Esophagus muscularis mucosa (tissue), 4 donors: ENCODE measurements at regions not wholly inside any gene's neighbourhood (a gene's known extent, or its start where the extent isn't known, plus 50 kb on each side); places are given as distances from the start of the nearest gene placed in this dataset.

Experiments used
- DNase-seq: peaks from one replicate; pipeline ENCODE4 v3.0.0-alpha.2; 2017; ENCODE audit errors: extremely low spot score
- H3K27ac ChIP-seq, 4 donors: fragments of 200-600 bp; sonication (generic); replicated peaks in 1 of 4; 1 replicate in 3 of 4; 2 replicates in 1 of 4; pipeline ENCODE4 v1.5.1; 2016 to 2019; ENCODE audit warnings: mild to moderate bottlenecking in 1 of 4
- H3K27me3 ChIP-seq, 4 donors: fragments of 200-600 bp; sonication (generic); one replicate each; pipeline versions ENCODE4 v1.5.1 to v1.6.0; 2016 to 2019
- H3K36me3 ChIP-seq, 4 donors: fragments of 200-600 bp; sonication (generic); one replicate each; pipeline ENCODE4 v1.5.1; 2016 to 2019
- H3K4me1 ChIP-seq, 4 donors: fragments of 200-600 bp; sonication (generic); one replicate each; pipeline ENCODE4 v1.5.1; 2016 to 2019
- H3K4me3 ChIP-seq, 4 donors: fragments of 200-600 bp; sonication (generic); 1 replicate in 2 of 4; 2 replicates in 2 of 4; pipeline ENCODE4 v1.5.1; 2016 to 2019; ENCODE audit warnings: mild to moderate bottlenecking in 4 of 4, moderate library complexity in 1 of 4
- H3K9me3 ChIP-seq, 4 donors: fragments of 200-600 bp; sonication (generic); 1 replicate in 3 of 4; 2 replicates in 1 of 4; pipeline ENCODE4 v1.5.1; 2016 to 2019
- EP300 ChIP-seq: sonication (generic); formaldehyde crosslinking; IDR thresholded peaks from one replicate; pipeline ENCODE4 v1.6.1; 2017; ENCODE audit warnings: antibody characterized with exemption
- POLR2A ChIP-seq: fragments of 450-650 bp; IDR thresholded peaks from one replicate; pipeline ENCODE4 v1.6.1; 2017; ENCODE audit warnings: antibody characterized with exemption, moderate library complexity, mild to moderate bottlenecking, low read depth
- POLR2AphosphoS5 ChIP-seq, 2 donors: sonication (generic); formaldehyde crosslinking; IDR thresholded peaks; one replicate each; pipeline ENCODE4 v1.6.1; 2017; ENCODE audit warnings: antibody characterized with exemption in 2 of 2
- WGBS: methylation state at CpG from one replicate; pipeline ENCODE4 v1.1.5; 2018; 5-methylcytosine and 5-hydroxymethylcytosine counted together
- intact Hi-C: fragments of 100-400 bp; cut with DNase I; formaldehyde crosslinking; loops from one replicate; pipeline ENCODE4 v1.15.1; 2023
- TF ChIP-seq, protein P1 (sequence below), 3 experiments: fragments of 200-600 bp in 2 of 3; fragments of 450-650 bp in 1 of 3; sonication (generic) in 2 of 3; IDR thresholded peaks; one replicate each; pipeline ENCODE4 v1.5.1; 2017 to 2019; ENCODE audit warnings: antibody characterized with exemption in 3 of 3, mild to moderate bottlenecking in 2 of 3, moderate library complexity in 1 of 3

- no peaks in the 10 kb centered on the region for H3K27me3 ChIP-seq
- no peak for DNase-seq
- no peaks in the 10 kb centered on the region for H3K36me3 ChIP-seq
- WGBS: 87% methylated on average over 3 of the region's 3 CpGs
- no peak for TF ChIP-seq EP300
- TF ChIP-seq POLR2A: no peak
- TF ChIP-seq, protein P1, sequence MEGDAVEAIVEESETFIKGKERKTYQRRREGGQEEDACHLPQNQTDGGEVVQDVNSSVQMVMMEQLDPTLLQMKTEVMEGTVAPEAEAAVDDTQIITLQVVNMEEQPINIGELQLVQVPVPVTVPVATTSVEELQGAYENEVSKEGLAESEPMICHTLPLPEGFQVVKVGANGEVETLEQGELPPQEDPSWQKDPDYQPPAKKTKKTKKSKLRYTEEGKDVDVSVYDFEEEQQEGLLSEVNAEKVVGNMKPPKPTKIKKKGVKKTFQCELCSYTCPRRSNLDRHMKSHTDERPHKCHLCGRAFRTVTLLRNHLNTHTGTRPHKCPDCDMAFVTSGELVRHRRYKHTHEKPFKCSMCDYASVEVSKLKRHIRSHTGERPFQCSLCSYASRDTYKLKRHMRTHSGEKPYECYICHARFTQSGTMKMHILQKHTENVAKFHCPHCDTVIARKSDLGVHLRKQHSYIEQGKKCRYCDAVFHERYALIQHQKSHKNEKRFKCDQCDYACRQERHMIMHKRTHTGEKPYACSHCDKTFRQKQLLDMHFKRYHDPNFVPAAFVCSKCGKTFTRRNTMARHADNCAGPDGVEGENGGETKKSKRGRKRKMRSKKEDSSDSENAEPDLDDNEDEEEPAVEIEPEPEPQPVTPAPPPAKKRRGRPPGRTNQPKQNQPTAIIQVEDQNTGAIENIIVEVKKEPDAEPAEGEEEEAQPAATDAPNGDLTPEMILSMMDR (IDR thresholded peaks at IDR 0.05): no peak
- no peak for TF ChIP-seq POLR2AphosphoS5 (IDR thresholded peaks at IDR 0.05)
- no peaks in the 10 kb centered on the region for H3K4me1 ChIP-seq
- intact Hi-C loops: no loop called here
- H3K27ac ChIP-seq: no peak overlapping the region
- no peak overlapping the region for H3K4me3 ChIP-seq
- H3K9me3 ChIP-seq: no peaks in the 10 kb centered on the region
These were observed 285.8 kb upstream of the LMCD1 start for GRCh38 chr3:8215821-8216220.

- Histone ChIP-seq H3K27me3 (no peaks in the 10 kb centered on the region), H3K36me3 (no peaks in the 10 kb centered on the region), H3K9me3 (no peaks in the 10 kb centered on the region), H3K4me1 (peaks cover 0 to 8% (median 7%) of the 10 kb centered on the region in 4 donors), H3K27ac (no peak overlapping the region), H3K4me3 (no peak overlapping the region)
- DNase-seq: no peak
- intact Hi-C loops: no loop called here
- TF ChIP-seq POLR2AphosphoS5 (IDR thresholded peaks at IDR 0.05) (no peak), EP300 (no peak)
- TF ChIP-seq, protein P1 (IDR thresholded peaks at IDR 0.05): no peak
- 64% methylated on average over 7 of the region's 7 CpGs for WGBS
These were observed 283.2 kb upstream of the LMCD1 start for GRCh38 chr3:8218353-8218940.

GRCh38 chr3:8220291-8220690, 281.3 kb upstream of the LMCD1 start:
- H3K4me3 ChIP-seq: no peak overlapping the region
- intact Hi-C loops: no loop called here
- no peak overlapping the region for H3K27ac ChIP-seq
- H3K9me3 ChIP-seq: no peaks in the 10 kb centered on the region
- no peak for DNase-seq
- H3K4me1 ChIP-seq: peaks cover 0 to 16% (median 15%) of the 10 kb centered on the region in 4 donors
- no peaks in the 10 kb centered on the region for H3K36me3 ChIP-seq
- no peaks in the 10 kb centered on the region for H3K27me3 ChIP-seq
- TF ChIP-seq POLR2A: no peak
- TF ChIP-seq, protein P1 (IDR thresholded peaks at IDR 0.05): no peak
- TF ChIP-seq EP300: no peak
- no peak for TF ChIP-seq POLR2AphosphoS5 (IDR thresholded peaks at IDR 0.05)

GRCh38 chr3:8223766-8224165, 277.9 kb upstream of the LMCD1 start:
- DNase-seq: peak; percentile 77
- Histone ChIP-seq H3K27ac (no peak overlapping the region), H3K9me3 (no peaks in the 10 kb centered on the region), H3K4me1 (peaks cover 0 to 16% (median 15%) of the 10 kb centered on the region in 4 donors), H3K27me3 (no peaks in the 10 kb centered on the region), H3K36me3 (no peaks in the 10 kb centered on the region), H3K4me3 (no peak overlapping the region)
- 17% methylated on average over 4 of the region's 4 CpGs for WGBS
- TF ChIP-seq, protein P1 (IDR thresholded peaks at IDR 0.05): no peak
- intact Hi-C loops: no loop called here

GRCh38 chr3:8224941-8225340, 276.7 kb upstream of the LMCD1 start:
- no peak overlapping the region for H3K27ac ChIP-seq
- no peaks in the 10 kb centered on the region for H3K27me3 ChIP-seq
- H3K36me3 ChIP-seq: no peaks in the 10 kb centered on the region
- DNase-seq: no peak
- TF ChIP-seq EP300: no peak
- TF ChIP-seq, protein P1 (IDR thresholded peaks at IDR 0.05): no peak
- TF ChIP-seq POLR2AphosphoS5 (IDR thresholded peaks at IDR 0.05): no peak
- TF ChIP-seq POLR2A: no peak
- H3K9me3 ChIP-seq: no peaks in the 10 kb centered on the region
- H3K4me3 ChIP-seq: no peak overlapping the region
- intact Hi-C loops: no loop called here
- 88% methylated on average over 6 of the region's 6 CpGs for WGBS
- H3K4me1 ChIP-seq: peaks cover 0 to 16% (median 15%) of the 10 kb centered on the region in 4 donors
